Stomach smooth muscle (tissue), 2 donors: ENCODE measurements at regions not wholly inside any gene's neighbourhood (a gene's known extent, or its start where the extent isn't known, plus 50 kb on each side); places are given as distances from the start of the nearest gene placed in this dataset.
"Not testable (repeated sequence)": the region's sequence is repeated elsewhere in the genome, so short reads cannot be mapped to it uniquely, and the experiment has no call there.

ENCODE experiments used
- H3K27ac ChIP-seq: one replicate; pipeline ENCODE4 v1.7.0; 2013; ENCODE audit warnings: mild to moderate bottlenecking, low read length, inconsistent platforms
- H3K27me3 ChIP-seq, 2 donors: one replicate each; pipeline ENCODE4 v1.7.0; 2013; ENCODE audit warnings: low read length in 2 of 2; ENCODE audit not compliant: insufficient read depth in 2 of 2, control insufficient read depth in 1 of 2
- H3K36me3 ChIP-seq, 2 donors: one replicate each; pipeline ENCODE4 v1.7.0; 2013; ENCODE audit warnings: low read length in 2 of 2; ENCODE audit not compliant: control insufficient read depth in 2 of 2, insufficient read depth in 2 of 2
- H3K4me1 ChIP-seq: one replicate; pipeline ENCODE4 v1.7.0; 2013; ENCODE audit warnings: low read length; ENCODE audit not compliant: control insufficient read depth, insufficient read depth
- H3K4me3 ChIP-seq, 2 donors: one replicate each; pipeline ENCODE4 v1.7.0; 2013; ENCODE audit warnings: low read length in 2 of 2
- H3K9ac ChIP-seq, 2 donors: one replicate each; pipeline ENCODE4 v1.7.0; 2013; ENCODE audit warnings: low read length in 2 of 2, mild to moderate bottlenecking in 1 of 2
- H3K9me3 ChIP-seq, 2 donors: one replicate each; pipeline ENCODE4 v1.7.0; 2013; ENCODE audit warnings: low read length in 2 of 2; ENCODE audit not compliant: control insufficient read depth in 2 of 2
- donor health status: healthy.
- donor health status: Pancreatic carcinoma.

DNA sequence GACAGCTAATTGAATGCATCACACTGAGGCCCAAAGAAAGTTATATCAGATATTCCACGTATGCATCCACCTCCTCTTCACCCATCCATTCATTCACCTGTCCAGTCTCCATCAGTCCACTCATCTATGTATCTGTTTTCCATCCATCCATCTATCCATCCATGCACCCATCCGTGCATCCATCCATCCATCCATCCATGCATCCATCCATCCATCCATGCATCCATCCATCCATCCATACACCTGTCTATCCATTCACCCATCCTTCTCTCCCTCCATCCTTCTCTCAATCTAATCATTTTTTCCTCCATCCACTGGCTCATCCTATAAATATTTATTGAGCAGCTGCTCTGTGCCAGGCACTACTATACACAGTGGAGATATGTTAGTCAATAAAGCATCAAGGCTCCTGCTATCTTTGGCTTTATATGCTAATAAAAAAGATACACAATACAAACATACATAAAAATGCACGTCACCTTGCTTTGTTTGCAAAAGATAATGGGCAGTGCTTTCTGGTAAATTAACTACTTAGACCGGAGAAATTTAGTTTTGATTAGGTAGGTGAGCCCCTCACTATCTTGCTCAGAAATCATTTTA is 442.0 kb upstream of the KLF6 start:
- Histone ChIP-seq H3K4me1 (no peaks in the 10 kb centered on the region), H3K9ac (no peak overlapping the region), H3K27ac (no peak overlapping the region), H3K27me3 (no peaks in the 10 kb centered on the region), H3K36me3 (no peaks in the 10 kb centered on the region), H3K4me3 (no peak overlapping the region), H3K9me3 (no peaks in the 10 kb centered on the region)

GRCh38 chr10:4224178-4224577 is 439.2 kb upstream of the KLF6 start:
- Histone ChIP-seq H3K27ac (no peak overlapping the region), H3K9me3 (no peaks in the 10 kb centered on the region), H3K27me3 (no peaks in the 10 kb centered on the region), H3K4me1 (no peaks in the 10 kb centered on the region), H3K4me3 (no peak overlapping the region), H3K9ac (no peak overlapping the region), H3K36me3 (no peaks in the 10 kb centered on the region)

- not testable (repeated sequence) for H3K27ac ChIP-seq, H3K9ac ChIP-seq, H3K9me3 ChIP-seq, H3K4me3 ChIP-seq, H3K27me3 ChIP-seq, H3K4me1 ChIP-seq, H3K36me3 ChIP-seq
Observed at GRCh38 chr10:4221310-4221709, 436.3 kb upstream of the KLF6 start.

GRCh38 chr10:4219901-4220300 is 434.9 kb upstream of the KLF6 start:
- H3K4me3 ChIP-seq, result no peak overlapping the region

GRCh38 chr10:4217653-4218052 is 432.6 kb upstream of the KLF6 start:
- no peaks in the 10 kb centered on the region for H3K27me3 ChIP-seq
- H3K36me3 ChIP-seq, result no peaks in the 10 kb centered on the region
- no peak overlapping the region for H3K27ac ChIP-seq
- peak overlapping the region in 1 of 2 donors; percentile 5 for H3K9ac ChIP-seq
- peaks cover 10% of the 10 kb centered on the region for H3K4me1 ChIP-seq
- H3K9me3 ChIP-seq, result no peaks in the 10 kb centered on the region
- peak overlapping the region; percentile 47 to 67 for H3K4me3 ChIP-seq

More at GRCh38 chr10:4219901-4220300, 434.9 kb upstream of the KLF6 start:
- peaks cover 8% of the 10 kb centered on the region for H3K4me1 ChIP-seq
- no peak overlapping the region for H3K27ac ChIP-seq
- no peaks in the 10 kb centered on the region for H3K36me3 ChIP-seq
- no peak overlapping the region for H3K9ac ChIP-seq
- no peaks in the 10 kb centered on the region for H3K9me3 ChIP-seq
- H3K27me3 ChIP-seq, result no peaks in the 10 kb centered on the region

- no peak overlapping the region for H3K27ac ChIP-seq
- H3K27me3 ChIP-seq, result no peaks in the 10 kb centered on the region
- peak overlapping the region; percentile 47 to 67 for H3K4me3 ChIP-seq
- no peaks in the 10 kb centered on the region for H3K9me3 ChIP-seq
- H3K36me3 ChIP-seq, result no peaks in the 10 kb centered on the region
- peak overlapping the region in 1 of 2 donors; percentile 5 for H3K9ac ChIP-seq
- peaks cover 10% of the 10 kb centered on the region for H3K4me1 ChIP-seq
Observed at GRCh38 chr10:4217187-4217586, 432.2 kb upstream of the KLF6 start.

DNA sequence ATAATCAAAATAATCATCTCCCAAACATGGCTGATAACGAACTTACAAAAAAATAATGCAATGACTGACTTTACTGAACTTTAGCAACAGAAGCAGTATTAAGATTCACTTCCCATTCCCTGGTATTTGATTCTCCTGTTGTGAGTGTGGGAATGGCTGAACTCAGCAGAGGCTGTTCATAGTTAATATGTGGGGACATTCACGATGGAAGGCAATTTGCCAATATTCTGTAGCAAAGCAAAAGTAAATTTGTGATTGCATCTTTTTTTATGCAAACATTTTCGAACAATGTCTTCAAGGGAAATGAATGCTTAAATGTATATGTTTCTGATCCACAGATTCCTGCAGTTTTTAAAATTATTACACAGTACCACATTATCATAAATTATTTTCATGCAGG is 431.7 kb upstream of the KLF6 start:
- Histone ChIP-seq H3K9me3 (no peaks in the 10 kb centered on the region), H3K27me3 (no peaks in the 10 kb centered on the region), H3K9ac (no peak overlapping the region), H3K4me1 (peaks cover 10% of the 10 kb centered on the region), H3K36me3 (no peaks in the 10 kb centered on the region), H3K27ac (no peak overlapping the region), H3K4me3 (no peak overlapping the region)

DNA sequence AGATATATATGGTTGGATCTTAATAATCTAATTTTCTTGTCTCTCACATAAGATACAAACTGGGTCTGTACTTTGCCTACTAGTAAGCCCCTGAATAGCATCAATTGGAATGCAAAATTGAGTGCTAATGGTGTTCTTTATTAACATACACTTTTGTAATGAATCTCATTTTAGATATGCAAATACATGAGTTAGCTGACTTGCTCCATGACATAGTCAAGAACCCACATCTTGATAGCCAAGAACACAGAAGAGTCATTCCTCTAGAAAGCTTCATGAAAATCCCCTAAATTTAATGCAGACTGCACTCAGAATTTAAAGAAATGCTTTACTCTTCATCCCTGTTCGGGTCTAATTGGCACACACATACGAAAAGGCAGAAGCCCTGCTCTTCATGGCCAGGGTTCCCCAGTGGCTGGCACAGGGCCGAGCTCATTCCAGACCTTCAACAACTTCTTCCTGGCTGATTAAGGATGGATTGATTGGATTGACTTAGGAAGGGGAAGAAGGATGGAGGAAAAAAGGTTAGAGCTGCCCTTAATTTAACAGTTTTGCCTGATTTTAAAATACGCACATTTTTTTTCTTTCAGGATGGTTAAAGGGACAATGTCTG is 431.1 kb upstream of the KLF6 start:
- no peaks in the 10 kb centered on the region for H3K36me3 ChIP-seq
- no peak overlapping the region for H3K27ac ChIP-seq
- no peak overlapping the region for H3K4me3 ChIP-seq
- H3K4me1 ChIP-seq, result peaks cover 10% of the 10 kb centered on the region
- H3K9me3 ChIP-seq, result no peaks in the 10 kb centered on the region
- no peak overlapping the region for H3K9ac ChIP-seq
- H3K27me3 ChIP-seq, result no peaks in the 10 kb centered on the region

DNA sequence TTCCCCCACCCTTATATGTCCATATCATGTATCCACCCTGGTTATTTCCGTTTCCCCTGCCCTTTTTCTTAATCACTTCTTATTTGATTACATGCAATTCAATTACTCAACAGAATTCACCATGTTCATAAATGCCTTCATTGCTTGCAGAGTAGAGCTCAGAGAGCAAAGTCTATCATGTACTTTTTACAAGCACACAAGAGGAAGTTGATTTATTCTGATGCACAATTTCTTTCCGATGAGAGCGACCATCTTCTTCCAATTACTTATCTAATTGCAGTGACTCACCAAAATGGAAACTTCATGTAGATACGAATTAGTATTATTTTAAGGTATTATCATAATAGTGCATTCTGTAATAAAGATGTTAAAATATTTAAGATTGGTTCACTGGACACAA is 430.5 kb upstream of the KLF6 start:
- H3K27ac ChIP-seq, result no peak overlapping the region
- H3K9ac ChIP-seq, result no peak overlapping the region

GRCh38 chr10:4214908-4215307 is 429.9 kb upstream of the KLF6 start:
- Histone ChIP-seq H3K27ac (no peak overlapping the region), H3K4me1 (peaks cover 10% of the 10 kb centered on the region), H3K36me3 (no peaks in the 10 kb centered on the region), H3K4me3 (no peak overlapping the region), H3K9ac (no peak overlapping the region), H3K9me3 (no peaks in the 10 kb centered on the region), H3K27me3 (no peaks in the 10 kb centered on the region)

More for the DNA sequence above, 430.5 kb upstream of the KLF6 start:
- peaks cover 10% of the 10 kb centered on the region for H3K4me1 ChIP-seq
- no peaks in the 10 kb centered on the region for H3K36me3 ChIP-seq
- no peaks in the 10 kb centered on the region for H3K27me3 ChIP-seq
- H3K4me3 ChIP-seq, result no peak overlapping the region
- no peaks in the 10 kb centered on the region for H3K9me3 ChIP-seq

DNA sequence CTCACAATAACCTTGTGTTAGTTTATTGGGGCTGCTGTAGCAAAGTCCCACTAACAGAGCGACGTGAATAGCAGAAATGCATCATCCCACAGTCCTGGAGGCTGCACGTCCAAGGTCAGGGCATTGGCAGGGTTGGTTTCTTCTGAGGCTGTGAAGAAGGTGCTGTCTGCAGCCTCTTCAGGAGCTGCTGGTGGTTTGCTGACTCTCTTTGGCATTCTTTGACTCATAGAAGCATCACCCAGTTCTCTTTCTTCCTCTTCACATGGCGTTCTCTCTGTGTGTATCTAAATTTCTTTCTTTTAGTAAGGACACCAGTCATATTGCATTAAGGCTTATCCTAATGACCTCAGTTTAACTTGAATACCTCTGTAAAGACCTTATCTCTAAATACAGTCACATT is 428.4 kb upstream of the KLF6 start:
- no peak overlapping the region for H3K4me3 ChIP-seq
- no peak overlapping the region for H3K9ac ChIP-seq
- H3K27ac ChIP-seq, result no peak overlapping the region
- H3K36me3 ChIP-seq, result no peaks in the 10 kb centered on the region
- H3K4me1 ChIP-seq, result peaks cover 10% of the 10 kb centered on the region
- no peaks in the 10 kb centered on the region for H3K27me3 ChIP-seq
- H3K9me3 ChIP-seq, result no peaks in the 10 kb centered on the region
